PC-3 (cell line): ENCODE measurements at regions not wholly inside any gene's neighbourhood (a gene's known extent, or its start where the extent isn't known, plus 50 kb on each side); places are given as distances from the start of the nearest gene placed in this dataset.

ENCODE experiments used
- CTCF ChIP-seq: fragments of 300-600 bp; sonication (generic); conservative IDR thresholded peaks from 2 replicates; pipeline ENCODE4 v1.5.1; 2017; ENCODE audit warnings: antibody characterized with exemption, low read depth, mild to moderate bottlenecking, low read length
- EZH2 ChIP-seq: fragments of 300-600 bp; sonication (generic); IDR thresholded peaks from one replicate; pipeline ENCODE4 v1.6.1; 2017; ENCODE audit warnings: antibody characterized with exemption, mild to moderate bottlenecking, low read length; ENCODE audit not compliant: unreplicated experiment

GRCh38 chr19:30646806-30647205 lies 274.6 kb downstream of the ZNF536 start:
- TF ChIP-seq EZH2 (no peak), CTCF (no peak)
